HG03066 (cell line): ENCODE measurements at regions not wholly inside any gene's neighbourhood (a gene's known extent, or its start where the extent isn't known, plus 50 kb on each side); places are given as distances from the start of the nearest gene placed in this dataset.

Source experiments
- ATAC-seq: cut with Tn5 transposase; IDR thresholded peaks from one replicate; pipeline ENCODE4 v1.9.1; 2021; ENCODE audit warnings: low read depth; ENCODE audit not compliant: unreplicated experiment

DNA sequence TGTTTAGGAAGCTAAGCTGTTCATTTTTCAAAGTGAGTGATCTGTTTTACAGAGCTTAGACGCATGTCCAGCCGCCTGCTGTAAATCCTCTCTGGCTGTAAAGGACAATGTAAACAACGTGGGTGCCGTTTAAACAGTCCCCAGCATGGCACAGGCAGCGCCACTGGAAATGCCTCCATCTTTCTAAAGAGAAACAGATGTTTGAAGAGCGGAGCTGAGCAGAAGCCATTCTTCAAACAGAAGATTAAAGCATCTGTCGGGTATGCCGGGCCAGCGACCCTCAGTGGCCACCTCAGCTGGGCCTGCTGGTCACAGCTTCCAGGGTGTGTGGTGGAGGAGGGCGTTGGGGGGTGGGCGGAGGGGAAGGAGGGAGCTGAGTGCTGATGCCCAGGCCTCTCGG, 138.6 kb downstream of the ERMARD start:
- ATAC-seq, result no peak

DNA sequence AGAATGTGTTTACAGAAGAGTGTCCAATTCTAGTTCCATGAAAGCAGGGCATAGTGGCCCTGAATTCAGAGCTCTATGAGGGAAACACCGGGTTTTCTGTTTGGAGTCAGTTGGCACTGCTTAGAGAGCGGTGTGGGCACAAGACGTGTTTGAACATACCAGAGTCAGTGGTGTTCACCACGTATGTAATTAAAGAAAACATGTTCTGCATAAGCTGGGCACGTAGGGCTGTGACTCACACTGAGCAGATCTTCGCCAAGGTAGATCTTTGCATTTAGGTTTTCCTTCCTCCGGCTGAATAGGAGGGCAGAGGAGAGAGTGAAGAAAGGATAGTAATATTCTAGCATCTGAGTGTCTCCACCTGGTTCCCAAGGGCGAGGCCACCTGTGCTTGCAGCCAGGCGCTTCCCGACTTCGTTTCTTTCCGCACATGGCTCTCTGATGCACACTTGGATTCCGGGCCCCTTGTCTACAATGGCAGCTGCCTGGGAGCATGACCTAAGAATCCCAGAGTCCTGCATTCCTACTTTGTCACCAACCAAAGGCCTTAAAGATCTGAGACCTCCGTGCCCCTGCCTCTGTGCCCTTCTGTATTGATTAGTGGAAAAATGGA, 136.2 kb downstream of the ERMARD start:
- ATAC-seq, result no peak

DNA sequence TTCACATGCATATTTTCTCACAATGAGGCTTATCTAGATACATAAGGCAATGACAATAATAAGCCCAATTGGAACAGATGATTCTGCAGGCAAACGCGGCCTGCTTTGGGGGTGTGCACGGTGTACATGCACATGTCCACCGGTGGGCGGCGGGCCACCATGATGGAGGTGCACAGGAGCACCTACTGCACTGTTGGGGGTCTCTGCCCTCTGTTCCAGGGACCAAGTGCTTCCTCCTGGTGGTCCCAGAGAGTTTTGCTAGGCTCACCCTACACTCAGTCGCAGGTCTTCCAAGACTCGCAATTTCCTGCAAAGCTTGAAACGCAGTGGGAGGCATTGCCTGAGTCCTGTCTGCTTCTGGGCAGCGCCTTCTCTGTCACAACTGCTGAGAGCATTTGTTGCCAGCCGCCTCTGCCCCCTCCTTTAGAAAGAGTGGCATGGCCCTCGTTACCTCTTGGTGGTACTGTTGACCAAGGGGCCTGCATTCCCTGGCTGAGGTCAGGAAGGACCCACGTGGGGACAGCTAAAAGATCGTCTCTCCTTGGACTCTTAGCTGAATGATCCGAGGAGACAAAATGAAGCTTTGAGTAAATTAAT, 135.3 kb downstream of the ERMARD start:
- no peak for ATAC-seq

DNA sequence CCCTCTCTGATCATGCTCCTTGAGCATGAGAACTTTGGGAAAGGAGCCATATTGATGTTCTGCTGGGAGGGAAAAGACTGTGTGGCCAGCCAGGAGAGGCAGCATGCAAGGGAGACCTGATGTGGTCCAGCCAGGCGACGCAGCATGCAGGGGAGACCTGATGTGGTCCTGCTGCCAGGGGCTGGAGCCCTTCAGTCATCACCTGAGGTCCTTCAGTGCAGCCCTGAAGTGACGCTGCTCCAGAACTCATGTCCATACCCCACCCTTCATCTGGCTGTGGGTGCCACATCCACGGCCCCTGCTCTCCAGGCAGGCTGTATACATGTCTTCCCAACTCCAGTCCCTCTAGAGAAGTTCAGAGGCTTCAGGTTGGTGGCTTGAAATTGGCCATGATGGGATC, 134.4 kb downstream of the ERMARD start:
- ATAC-seq, result no peak

DNA sequence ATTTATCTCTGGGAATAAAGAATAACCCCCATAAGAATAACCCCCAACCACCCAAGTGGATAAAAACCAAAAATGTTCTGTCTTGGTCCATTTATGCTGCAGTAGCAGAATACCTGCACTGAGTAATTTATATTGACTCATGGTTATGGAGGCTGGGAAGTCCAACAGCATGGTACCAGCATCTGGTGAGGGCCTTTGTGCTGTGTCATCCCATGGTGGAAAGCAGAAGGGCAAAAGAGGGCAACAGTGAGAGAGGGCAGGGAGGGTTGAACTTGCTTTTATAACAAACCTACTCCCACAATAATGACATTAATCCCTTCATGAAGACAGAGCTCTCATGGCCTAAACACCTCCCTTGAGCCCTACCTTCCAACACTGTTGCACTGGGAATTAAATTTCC, 133.7 kb downstream of the ERMARD start:
- no peak for ATAC-seq

DNA sequence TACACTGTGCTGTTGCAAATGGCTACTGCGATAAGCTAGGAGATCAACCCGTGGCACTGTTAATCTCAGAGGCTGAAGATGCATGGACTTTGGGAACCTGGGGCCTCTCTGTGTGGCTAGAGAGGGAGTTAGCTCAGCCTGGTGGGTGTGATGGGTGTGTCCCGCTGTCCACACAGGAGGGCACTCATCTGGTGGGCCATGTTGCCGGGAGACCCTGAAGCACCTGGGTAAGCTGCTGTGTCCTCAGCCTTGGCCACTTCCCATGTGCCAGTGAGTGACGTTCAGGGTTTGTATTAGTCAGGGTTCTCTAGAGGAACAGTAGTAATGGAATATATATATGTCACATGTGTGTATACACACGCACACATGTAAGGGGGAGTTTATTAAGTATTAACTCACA, 132.7 kb downstream of the ERMARD start:
- no peak for ATAC-seq

DNA sequence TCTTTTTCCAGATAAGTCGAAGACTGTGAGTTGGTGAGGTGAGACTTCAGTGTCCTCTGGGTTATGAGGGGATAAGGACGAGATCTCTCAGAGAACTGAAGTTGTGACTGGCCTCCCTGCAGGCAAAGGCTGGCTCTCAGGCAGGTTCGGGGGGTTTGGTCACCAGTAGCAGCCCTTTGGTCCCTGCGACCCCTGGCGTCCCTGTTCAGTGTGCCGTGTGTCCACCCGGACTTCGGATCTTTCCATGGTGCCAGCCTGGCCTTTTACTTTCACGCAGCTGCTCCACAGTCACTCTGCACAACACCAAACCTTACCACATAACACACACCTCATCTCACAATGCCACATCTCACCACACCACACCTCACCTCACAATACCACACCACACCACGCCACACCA, 131.9 kb downstream of the ERMARD start:
- ATAC-seq, result no peak

DNA sequence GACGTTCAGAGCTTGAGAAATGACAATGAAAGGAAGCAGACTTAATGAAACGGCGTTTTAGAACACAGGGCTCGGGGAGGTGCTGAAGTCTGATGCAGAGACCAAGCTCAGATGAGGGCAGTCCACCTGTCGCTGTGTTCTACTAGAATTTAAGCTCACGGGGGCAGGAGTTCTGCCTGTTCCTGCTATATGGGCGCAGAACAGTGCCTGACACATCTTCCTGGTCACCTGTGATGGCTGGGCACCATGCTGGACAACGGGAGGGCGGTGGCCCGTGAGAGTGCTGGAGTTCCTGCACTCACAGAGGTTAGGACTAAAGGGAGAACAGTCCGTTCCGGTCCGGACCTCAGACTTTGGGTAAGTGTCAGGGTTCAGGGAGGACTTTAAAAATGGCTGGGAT, 130.6 kb downstream of the ERMARD start:
- ATAC-seq, result no peak

DNA sequence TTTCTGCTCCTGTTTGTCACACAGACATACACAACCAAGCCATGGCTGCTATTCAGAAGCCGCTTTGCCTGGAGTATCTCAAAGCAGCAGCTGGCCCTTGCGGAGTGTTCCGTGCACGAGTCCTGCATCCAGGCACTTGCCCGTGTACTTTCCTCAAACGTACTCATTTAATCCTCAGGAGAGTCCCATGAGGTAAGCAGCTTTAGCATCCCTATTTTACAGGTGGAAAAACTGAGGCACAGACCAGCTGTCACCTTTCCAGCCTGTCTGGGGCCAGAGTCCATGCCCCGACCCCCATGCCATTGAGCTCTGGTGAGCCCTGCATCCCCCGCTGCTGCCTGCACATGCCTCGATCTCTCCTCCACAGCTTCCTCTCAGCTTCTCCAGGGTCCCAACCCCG, 130.0 kb downstream of the ERMARD start:
- ATAC-seq, result no peak

DNA sequence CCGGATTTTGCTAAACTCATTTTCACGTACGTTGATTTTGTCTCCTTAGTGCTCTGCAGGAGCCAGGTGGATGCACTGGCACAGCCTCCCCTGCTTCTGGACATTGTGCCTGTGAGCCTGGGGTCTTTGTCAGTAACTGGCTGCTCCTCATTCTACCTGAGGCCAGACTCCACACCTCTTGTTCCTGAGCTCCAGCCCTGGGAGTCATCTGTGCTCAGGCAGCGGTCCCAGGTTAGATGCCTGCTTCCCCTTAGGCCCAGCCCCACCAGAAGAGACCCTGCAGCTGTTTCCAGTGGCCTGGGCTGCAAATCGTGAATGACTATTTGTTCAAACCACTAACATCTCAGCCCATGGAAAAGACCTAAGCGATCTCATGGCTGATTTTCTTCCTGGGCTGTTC, 129.1 kb downstream of the ERMARD start:
- ATAC-seq, result no peak

DNA sequence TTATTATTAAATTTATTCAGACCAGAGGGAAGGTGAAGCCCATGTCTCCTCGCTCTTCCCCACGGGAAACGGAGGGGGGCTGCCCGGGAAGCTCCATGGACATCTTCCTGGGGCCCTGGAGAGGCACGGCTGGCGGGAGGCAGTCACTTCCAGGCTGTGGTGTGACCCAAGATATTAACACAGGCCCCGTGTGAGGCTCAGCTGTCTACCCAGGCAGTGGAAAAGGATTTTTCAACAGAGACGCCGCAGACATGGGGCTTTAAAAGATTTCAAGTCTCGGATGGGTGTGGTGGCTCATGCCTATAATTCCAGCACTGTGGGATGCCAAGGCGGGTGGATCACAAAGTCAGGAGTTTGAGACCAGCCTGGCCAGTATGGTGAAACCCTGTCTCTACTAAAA, 117.9 kb downstream of the ERMARD start:
- no peak for ATAC-seq

DNA sequence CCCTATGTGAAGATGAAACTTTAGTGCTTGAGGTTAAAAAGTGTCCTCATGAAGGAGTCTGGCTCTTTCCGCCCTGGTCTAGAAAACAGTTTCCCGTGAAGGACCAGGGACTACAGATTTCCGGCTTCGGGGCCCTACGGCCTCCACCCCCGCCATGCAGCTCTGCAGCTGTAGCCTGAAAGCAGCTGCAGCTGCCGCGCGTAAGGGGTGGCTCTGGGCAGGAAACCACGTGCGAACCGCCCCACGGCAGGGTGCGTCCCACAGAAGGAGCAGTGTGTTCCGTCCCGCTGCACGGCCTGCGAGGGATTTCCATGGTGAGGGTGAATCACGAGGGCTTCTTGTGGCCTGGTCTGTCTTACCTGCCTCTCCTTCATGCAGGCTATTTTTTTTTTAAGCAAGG, 117.0 kb downstream of the ERMARD start:
- no peak for ATAC-seq

DNA sequence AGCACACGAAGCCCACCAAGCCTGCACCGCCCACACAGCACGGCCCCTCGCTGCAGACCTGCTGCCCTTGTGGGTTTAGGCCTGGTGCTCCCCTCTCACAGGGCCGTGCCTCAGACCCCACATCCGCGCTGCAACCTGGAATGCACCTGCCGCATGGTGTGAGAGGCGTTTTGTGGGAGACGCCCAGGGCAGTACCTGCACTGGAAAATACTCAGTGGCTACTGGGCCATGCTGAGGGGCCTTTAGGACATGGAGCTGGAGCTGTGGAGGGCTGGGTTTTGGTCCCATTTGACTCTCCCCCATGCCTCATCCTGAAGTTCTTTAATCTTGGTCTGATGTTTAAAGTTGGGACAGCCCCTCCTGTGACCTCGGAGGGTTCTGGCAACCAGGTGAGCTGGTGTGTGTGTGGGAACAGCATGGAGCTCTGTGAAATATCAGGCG, 116.3 kb downstream of the ERMARD start:
- ATAC-seq, result no peak

DNA sequence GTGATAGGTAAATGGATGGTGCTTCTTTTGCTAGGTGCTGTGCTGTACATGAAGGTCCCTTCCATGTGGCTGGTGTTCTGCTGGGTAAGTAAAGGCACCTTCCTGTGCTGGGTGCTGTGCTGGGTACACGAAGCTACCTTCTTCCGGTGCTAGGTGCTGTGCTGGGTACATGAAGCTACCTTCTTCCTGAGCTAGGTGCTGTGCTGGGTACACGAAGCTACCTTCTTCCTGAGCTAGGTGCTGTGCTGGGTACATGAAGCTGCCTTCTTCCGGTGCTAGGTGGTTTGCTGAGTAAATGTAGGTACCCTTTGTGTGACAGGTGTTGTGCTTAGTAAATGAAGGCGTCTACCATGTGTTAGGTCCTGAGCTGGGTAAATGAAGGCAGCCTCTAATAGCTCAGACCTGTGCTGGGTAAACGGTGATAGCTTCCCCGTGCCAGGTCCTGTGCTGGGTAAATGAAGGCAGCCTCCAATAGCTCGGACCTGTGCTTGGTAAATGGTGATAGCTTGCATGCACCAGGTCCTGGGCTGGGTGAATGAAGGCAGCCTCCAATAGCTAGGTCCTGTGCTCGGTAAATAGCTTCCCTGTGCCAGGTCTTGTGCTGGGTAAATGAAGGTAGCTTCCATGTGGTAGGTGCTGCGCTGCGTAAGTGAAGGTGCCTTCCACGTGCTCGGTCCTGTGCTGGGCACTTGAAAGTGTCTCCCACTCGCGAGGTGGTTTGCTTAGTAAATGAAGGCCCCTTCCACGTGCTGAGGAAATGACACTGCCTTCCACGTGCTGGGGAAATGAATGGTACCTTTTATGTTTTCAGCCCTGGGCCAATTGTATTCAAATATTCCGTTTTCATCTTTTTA, 115.5 kb downstream of the ERMARD start:
- no peak for ATAC-seq

DNA sequence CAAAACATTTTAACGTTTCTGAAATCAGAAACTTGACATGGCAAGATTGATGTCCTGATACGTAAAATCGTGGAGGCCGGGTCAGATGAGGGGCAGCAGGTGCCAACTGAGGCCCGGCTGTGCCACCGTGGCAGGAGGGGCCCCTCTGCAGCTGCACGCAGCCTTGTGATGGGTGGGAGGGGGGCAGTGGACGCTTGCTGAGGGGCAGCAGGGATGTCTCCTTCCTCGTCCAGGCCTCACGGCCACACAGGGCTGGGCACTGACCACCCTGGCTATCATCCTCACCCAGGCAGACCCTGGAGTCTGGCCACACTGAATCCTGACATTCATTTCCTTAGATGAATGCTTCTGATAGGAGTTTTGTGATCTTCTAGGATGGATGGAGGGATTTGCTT, 114.7 kb downstream of the ERMARD start:
- no peak for ATAC-seq

DNA sequence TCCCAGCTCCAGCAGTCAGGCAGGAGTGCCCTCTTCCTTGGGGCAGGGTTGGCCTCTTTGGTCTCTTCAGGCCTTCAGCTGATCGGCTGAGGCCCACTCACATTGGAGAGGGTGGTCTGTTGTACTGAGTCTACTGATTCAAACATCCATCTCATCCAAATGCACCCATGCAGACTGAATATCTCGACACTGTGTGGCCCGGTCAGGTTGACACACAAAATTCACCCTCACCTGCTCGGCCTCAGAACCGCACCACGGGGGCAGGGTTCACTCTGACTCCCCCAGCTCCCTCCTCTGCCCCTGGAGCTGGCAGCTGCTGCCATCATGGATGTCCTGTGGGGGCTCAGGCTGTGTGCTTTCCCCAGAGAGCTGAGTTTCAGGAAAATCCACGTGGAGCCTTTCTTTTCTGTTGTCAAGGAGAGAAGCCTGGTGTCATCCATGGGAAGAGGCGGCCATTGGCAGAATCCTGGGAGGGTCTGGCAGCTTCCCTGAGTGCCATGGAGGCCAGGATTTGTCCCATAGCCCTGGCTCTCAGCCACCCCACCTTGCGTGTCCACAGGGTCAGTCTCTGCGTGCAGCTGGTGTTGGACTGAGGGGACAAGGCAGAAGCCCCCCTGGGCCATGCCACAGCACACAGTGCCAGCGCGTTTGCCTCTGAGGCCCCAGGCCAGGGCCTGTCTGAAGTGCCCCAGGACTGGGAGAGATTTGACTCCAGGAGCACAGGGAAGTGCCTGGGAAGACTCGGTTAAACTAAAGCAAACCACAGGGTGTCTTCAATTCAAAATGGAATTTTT, 114.1 kb downstream of the ERMARD start:
- ATAC-seq, result no peak

DNA sequence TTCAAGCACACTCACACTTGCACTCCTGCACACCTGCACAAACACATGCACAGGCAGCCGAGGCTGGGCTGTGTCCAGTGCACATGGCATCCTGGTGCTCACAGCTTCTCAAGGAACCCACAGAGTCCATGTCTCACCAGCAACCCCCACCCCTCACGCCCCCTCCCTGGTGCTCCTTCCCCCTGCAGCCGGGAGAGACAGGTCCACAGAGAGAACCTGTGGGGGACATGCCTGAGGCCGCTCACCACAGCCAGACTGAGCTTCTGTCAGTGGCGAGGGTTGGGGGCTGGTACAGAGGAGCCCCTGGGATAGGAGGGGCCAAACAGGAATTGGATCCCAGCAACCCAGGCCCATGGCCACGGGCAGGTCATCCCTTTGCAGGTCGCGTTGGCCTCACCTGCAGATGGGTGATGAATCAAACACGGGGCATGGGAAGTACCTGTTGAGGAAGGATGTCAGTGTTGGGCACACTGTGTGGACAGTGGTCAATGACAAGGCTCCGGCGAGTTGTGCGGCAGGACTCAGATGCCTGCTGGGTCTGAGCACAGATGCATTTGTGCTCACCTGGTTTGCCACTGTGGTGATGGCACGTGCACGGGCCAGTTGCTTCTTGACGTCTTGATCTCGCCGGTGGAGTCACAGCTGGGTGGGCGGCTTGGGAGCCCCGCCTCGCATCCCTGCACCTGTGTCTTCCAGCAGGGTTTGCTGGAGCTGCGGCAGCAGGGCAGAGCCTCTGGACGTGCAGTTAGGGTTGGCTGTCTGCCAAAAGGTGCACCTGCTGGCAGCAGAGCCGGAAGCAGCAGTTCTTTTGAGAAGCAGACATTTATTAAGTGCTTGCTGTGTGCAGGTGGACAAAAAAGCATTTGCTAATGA, 113.0 kb downstream of the ERMARD start:
- ATAC-seq, result no peak

DNA sequence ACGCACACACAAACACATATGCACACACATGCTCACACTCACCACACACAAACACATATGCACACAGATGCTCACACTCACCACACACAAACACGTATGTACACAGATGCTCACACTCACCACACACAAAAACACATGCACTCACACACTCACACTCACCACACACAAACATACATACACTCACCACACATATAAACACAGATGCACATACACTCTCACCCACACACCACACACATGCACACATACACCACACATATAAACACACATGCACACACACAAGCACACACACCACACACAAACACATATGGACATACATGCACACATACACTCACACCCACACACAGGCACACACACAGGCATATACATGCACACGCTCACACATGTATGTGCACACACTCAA, 112.3 kb downstream of the ERMARD start:
- no peak for ATAC-seq

DNA sequence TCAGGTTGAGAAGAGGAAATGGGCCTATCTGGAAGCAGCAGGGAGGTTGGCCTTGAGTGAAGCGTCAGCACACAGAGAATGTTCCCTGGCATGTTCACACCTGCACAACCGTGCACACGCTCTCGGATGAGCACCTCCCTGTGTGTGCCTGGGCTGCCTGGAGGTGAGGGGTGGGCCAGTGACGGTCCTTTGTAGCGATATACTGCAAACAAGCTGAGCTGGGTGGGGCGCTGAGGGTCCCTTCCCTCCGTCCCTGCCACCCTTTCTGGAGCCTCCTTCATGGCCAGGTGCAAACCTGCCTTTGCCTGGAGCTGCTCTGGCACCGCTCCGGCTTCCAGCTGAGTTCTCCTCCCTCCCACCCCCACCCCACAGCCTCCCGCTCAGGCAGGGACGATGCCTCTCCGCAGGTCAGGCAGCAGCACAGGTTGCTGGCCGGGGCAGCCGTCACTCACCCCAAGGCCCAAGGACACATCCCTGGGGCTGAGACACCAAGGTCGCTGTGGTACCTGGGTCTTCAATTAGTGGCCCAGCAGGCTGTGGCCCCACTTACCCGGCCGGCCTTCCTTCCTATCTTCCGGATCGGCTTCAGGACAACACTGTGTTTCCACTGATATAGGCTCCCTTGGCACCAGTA, 111.6 kb downstream of the ERMARD start:
- no peak for ATAC-seq
